MM.1S (cell line): ENCODE measurements at regions not wholly inside any gene's neighbourhood (a gene's known extent, or its start where the extent isn't known, plus 50 kb on each side); places are given as distances from the start of the nearest gene placed in this dataset.

ENCODE experiments used
- DNase-seq: peaks from one replicate; pipeline ENCODE4 v3.0.0-alpha.2; 2015
- H2AFZ ChIP-seq: fragments of 300-600 bp; sonication (generic); 2 replicates; pipeline ENCODE4 v1.6.0; 2016; ENCODE audit warnings: antibody characterized with exemption, low read length
- H3F3A ChIP-seq: fragments of 300-600 bp; sonication (generic); 2 replicates; pipeline ENCODE4 v1.6.1; 2016; ENCODE audit warnings: mild to moderate bottlenecking, antibody characterized with exemption, low read length, moderate library complexity, mixed read lengths; ENCODE audit not compliant: insufficient read depth
- H3K27ac ChIP-seq: fragments of 300-600 bp; sonication (generic); 2 replicates; pipeline ENCODE4 v1.5.1; 2016; ENCODE audit warnings: mild to moderate bottlenecking, low read length
- H3K27me3 ChIP-seq: fragments of 300-600 bp; sonication (generic); replicated peaks from 2 replicates; pipeline ENCODE4 v1.6.0; 2016; ENCODE audit warnings: low read length; ENCODE audit not compliant: insufficient read depth
- H3K36me3 ChIP-seq: fragments of 300-600 bp; sonication (generic); replicated peaks from 2 replicates; pipeline ENCODE4 v1.6.1; 2016; ENCODE audit warnings: mild to moderate bottlenecking, low read length, mixed read lengths; ENCODE audit not compliant: insufficient read depth
- H3K4me1 ChIP-seq: fragments of 300-600 bp; sonication (generic); 2 replicates; pipeline ENCODE4 v1.6.1; 2016; ENCODE audit warnings: low read length, mixed read lengths
- H3K4me2 ChIP-seq: fragments of 300-600 bp; sonication (generic); 2 replicates; pipeline ENCODE4 v1.6.0; 2016; ENCODE audit warnings: low read depth, low read length
- H3K4me3 ChIP-seq: fragments of 300-600 bp; sonication (generic); 2 replicates; pipeline ENCODE4 v1.5.1; 2016; ENCODE audit warnings: low read length, mixed read lengths
- H3K79me2 ChIP-seq: fragments of 300-600 bp; sonication (generic); 2 replicates; pipeline ENCODE4 v1.6.1; 2016; ENCODE audit warnings: mixed run types, low read length, mixed read lengths
- H3K9ac ChIP-seq: fragments of 300-600 bp; sonication (generic); 2 replicates; pipeline ENCODE4 v1.6.1; 2016; ENCODE audit warnings: low read length, mixed read lengths
- H3K9me2 ChIP-seq: fragments of 300-600 bp; sonication (generic); replicated peaks from 2 replicates; pipeline ENCODE4 v1.6.1; 2016; ENCODE audit warnings: mild to moderate bottlenecking, low read length, mixed read lengths; ENCODE audit not compliant: insufficient read depth
- H3K9me3 ChIP-seq: fragments of 300-600 bp; sonication (generic); replicated peaks from 2 replicates; pipeline ENCODE4 v1.6.1; 2016; ENCODE audit warnings: mild to moderate bottlenecking, low read length, mixed read lengths; ENCODE audit not compliant: insufficient read depth
- H4K20me1 ChIP-seq: fragments of 300-600 bp; sonication (generic); 2 replicates; pipeline ENCODE4 v1.6.1; 2016; ENCODE audit warnings: mild to moderate bottlenecking, low read length, moderate library complexity, mixed read lengths; ENCODE audit not compliant: insufficient read depth
- EZH2 ChIP-seq: fragments of 300-600 bp; sonication (generic); optimal IDR thresholded peaks from 2 replicates; pipeline ENCODE3; 2017; ENCODE audit warnings: low read depth, mild to moderate bottlenecking, antibody characterized with exemption, low read length, mixed read lengths
- EZH2phosphoT487 ChIP-seq: fragments of 300-600 bp; sonication (generic); IDR thresholded peaks from 2 replicates; pipeline ENCODE4 v1.6.1; 2018; ENCODE audit warnings: antibody characterized with exemption, low read length
- TF ChIP-seq, protein P1 (sequence below): fragments of 300-600 bp; sonication (generic); IDR thresholded peaks from 2 replicates; pipeline ENCODE4 v1.5.1; 2016; ENCODE audit warnings: antibody characterized with exemption, low read length, mixed read lengths

DNA sequence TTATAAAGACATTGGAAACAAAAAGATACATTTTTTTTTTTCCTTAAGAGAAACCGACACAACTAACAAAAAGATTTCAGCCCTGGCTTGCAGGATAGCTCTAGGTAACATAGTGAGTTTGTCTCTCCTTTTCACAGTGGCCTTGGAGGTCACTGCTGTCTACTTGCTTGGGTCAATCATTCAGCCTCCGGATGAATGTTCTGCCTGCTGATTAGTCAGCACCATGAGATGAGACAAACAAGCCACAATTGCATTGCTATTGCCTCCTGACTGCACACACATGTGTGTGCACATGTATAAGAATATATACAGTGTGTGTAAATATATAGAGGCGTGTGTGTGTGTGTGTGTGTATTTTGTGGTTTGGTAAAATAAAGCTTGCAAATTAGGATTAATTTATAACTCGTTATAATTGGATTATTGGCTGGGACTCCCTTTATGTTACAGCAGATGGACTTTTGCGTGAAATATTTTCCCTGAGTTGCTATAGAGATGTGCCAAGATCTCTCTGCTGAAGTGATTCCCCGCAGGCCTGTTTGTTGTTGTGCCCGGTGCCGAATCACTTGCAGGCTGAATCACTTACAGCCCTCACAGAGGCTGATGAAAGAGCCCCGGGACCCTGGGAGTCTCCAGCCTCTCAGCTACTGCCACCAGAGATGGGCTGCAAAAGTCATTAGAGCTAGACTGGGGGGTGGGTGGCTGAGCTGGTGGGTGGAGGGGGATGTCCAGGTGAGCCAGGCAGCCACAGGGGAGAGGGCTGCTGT, 161.2 kb downstream of the FGF18 start:
- H3K9me3 ChIP-seq = no peaks in the 10 kb centered on the region
- H4K20me1 ChIP-seq = no peaks in the 10 kb centered on the region
- H3K4me2 ChIP-seq = no peak overlapping the region
- H2AFZ ChIP-seq = no peak overlapping the region
- no peak overlapping the region for H3K27ac ChIP-seq
- no peaks in the 10 kb centered on the region for H3K9me2 ChIP-seq
- no peaks in the 10 kb centered on the region for H3K79me2 ChIP-seq
- H3F3A ChIP-seq = no peaks in the 10 kb centered on the region
- TF ChIP-seq, protein P1, sequence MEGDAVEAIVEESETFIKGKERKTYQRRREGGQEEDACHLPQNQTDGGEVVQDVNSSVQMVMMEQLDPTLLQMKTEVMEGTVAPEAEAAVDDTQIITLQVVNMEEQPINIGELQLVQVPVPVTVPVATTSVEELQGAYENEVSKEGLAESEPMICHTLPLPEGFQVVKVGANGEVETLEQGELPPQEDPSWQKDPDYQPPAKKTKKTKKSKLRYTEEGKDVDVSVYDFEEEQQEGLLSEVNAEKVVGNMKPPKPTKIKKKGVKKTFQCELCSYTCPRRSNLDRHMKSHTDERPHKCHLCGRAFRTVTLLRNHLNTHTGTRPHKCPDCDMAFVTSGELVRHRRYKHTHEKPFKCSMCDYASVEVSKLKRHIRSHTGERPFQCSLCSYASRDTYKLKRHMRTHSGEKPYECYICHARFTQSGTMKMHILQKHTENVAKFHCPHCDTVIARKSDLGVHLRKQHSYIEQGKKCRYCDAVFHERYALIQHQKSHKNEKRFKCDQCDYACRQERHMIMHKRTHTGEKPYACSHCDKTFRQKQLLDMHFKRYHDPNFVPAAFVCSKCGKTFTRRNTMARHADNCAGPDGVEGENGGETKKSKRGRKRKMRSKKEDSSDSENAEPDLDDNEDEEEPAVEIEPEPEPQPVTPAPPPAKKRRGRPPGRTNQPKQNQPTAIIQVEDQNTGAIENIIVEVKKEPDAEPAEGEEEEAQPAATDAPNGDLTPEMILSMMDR = no peak
- TF ChIP-seq EZH2phosphoT487 (no peak), EZH2 (no peak)
- H3K4me1 ChIP-seq = no peaks in the 10 kb centered on the region
- no peaks in the 10 kb centered on the region for H3K36me3 ChIP-seq
- no peaks in the 10 kb centered on the region for H3K27me3 ChIP-seq
- H3K4me3 ChIP-seq = no peak overlapping the region
- H3K9ac ChIP-seq = no peak overlapping the region
- no peak for DNase-seq

DNA sequence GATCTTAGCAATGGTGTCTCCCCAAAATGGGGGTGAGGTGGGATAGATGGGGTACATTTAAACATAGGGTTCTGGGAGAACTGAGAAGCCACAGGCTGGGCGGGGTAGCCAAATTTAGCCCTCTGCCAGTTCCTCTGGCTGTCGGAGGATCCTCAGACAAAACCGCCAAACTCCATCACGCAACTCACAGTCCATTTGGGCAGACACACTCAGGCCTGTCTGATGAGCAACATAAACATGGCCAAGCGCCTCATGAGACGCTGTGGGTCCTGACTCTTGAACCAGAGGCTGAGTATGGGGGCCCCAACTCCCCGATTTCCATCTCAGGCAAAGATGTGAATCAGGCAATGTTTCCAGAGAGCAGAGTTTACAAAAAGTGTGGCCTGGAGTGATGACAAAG, 162.3 kb downstream of the FGF18 start:
- TF ChIP-seq EZH2 = no peak
- no peaks in the 10 kb centered on the region for H3K9me3 ChIP-seq
- no peak for DNase-seq

DNA sequence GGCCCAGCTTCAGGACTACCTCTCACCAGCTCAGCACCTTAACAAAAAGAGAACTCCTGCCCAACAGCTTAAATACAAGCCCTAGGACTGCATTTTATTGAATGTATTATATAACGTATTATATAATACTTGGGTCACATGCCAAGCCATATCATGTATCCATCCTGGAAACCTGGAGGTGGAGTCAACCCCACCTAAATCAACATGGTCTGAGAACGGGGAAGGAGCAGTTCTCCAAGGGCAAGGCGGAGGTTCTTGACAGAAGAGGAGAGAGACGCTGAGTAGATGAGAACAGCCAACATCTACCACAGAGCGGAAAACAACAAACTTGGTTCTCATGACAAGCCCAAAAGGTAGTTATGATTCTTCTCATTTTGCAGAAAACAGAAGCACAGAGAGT, 163.4 kb downstream of the FGF18 start:
- H2AFZ ChIP-seq = no peak overlapping the region
- no peak overlapping the region for H3K4me3 ChIP-seq
- no peak for DNase-seq
- H4K20me1 ChIP-seq = no peaks in the 10 kb centered on the region
- no peak overlapping the region for H3K9ac ChIP-seq
- no peaks in the 10 kb centered on the region for H3K9me3 ChIP-seq
- H3K4me2 ChIP-seq = no peak overlapping the region
- H3K27ac ChIP-seq = no peak overlapping the region
- no peaks in the 10 kb centered on the region for H3K36me3 ChIP-seq
- TF ChIP-seq, protein P1 = no peak
- no peak for TF ChIP-seq EZH2phosphoT487
- no peak for TF ChIP-seq EZH2
- no peaks in the 10 kb centered on the region for H3K9me2 ChIP-seq
- H3K27me3 ChIP-seq = no peaks in the 10 kb centered on the region
- H3K4me1 ChIP-seq = no peaks in the 10 kb centered on the region
- no peaks in the 10 kb centered on the region for H3K79me2 ChIP-seq
- no peaks in the 10 kb centered on the region for H3F3A ChIP-seq

More for the DNA sequence above, 162.3 kb downstream of the FGF18 start:
- no peak overlapping the region for H2AFZ ChIP-seq
- no peak overlapping the region for H3K4me2 ChIP-seq
- H3K4me3 ChIP-seq = no peak overlapping the region
- no peaks in the 10 kb centered on the region for H3K4me1 ChIP-seq
- H3K9me2 ChIP-seq = no peaks in the 10 kb centered on the region
- no peak overlapping the region for H3K9ac ChIP-seq
- H3K36me3 ChIP-seq = no peaks in the 10 kb centered on the region
- no peaks in the 10 kb centered on the region for H4K20me1 ChIP-seq
- no peaks in the 10 kb centered on the region for H3K27me3 ChIP-seq
- no peak overlapping the region for H3K27ac ChIP-seq
- H3F3A ChIP-seq = no peaks in the 10 kb centered on the region
- no peaks in the 10 kb centered on the region for H3K79me2 ChIP-seq

DNA sequence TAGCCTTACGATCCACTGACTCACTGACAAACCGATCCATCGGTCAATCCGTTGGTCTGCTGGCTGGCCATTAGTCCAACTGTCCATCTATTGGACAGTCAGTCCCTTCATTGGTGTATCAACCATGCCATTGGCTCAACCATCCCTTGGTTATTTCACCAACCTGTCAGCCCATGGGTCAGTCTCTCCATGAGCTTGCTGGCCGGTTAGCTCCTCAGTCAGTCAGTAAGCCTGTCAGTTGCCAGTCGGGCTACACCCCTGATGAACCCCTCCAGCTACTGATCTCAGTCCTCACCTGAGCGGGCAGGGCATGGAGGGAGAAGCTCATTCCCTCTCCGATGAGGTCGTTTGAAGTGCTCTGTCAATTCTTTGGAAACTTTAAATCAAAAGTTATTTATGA, 166.5 kb downstream of the FGF18 start:
- Histone ChIP-seq H3K9ac (no peak overlapping the region), H2AFZ (no peak overlapping the region), H3K9me3 (no peaks in the 10 kb centered on the region), H3K4me1 (no peaks in the 10 kb centered on the region), H3K27me3 (no peaks in the 10 kb centered on the region), H3K4me2 (no peak overlapping the region), H3K79me2 (no peaks in the 10 kb centered on the region), H3K36me3 (no peaks in the 10 kb centered on the region), H3K9me2 (no peaks in the 10 kb centered on the region), H3F3A (no peaks in the 10 kb centered on the region), H3K27ac (no peak overlapping the region), H3K4me3 (no peak overlapping the region), H4K20me1 (no peaks in the 10 kb centered on the region)
- no peak for DNase-seq
- TF ChIP-seq EZH2 (no peak), EZH2phosphoT487 (no peak)
- TF ChIP-seq, protein P1 = no peak
